Keratinocyte (primary cell): ENCODE measurements at regions not wholly inside any gene's neighbourhood (a gene's known extent, or its start where the extent isn't known, plus 50 kb on each side); places are given as distances from the start of the nearest gene placed in this dataset.

ENCODE experiments used
- CTCF ChIP-seq, 3 experiments: IDR thresholded peaks in 1 of 3; conservative IDR thresholded peaks in 1 of 3; optimal IDR thresholded peaks in 1 of 3; 2 replicates in 2 of 3; 3 replicates in 1 of 3; pipeline versions ENCODE3 to v1.5.1; 2011; ENCODE audit warnings: low read length in 3 of 3, mild to moderate bottlenecking in 3 of 3, moderate library complexity in 2 of 3, control low read depth in 1 of 3, inconsistent platforms in 1 of 3; ENCODE audit not compliant: insufficient read depth in 2 of 3; ENCODE audit errors: extremely low read depth in 1 of 3
- EZH2 ChIP-seq: IDR thresholded peaks from one replicate; pipeline ENCODE4 v1.6.1; 2012; ENCODE audit warnings: inconsistent platforms, mild to moderate bottlenecking, low read length, moderate library complexity

- TF ChIP-seq EZH2 (no peak), CTCF (optimal IDR thresholded peaks at IDR 0.05 in 1 of 3, IDR thresholded peaks at IDR 0.05 in 1 of 3, conservative IDR thresholded peaks at IDR 0.05 in 1 of 3; ENCODE audit: extremely low read depth in 1 of 3, insufficient read depth in 2 of 3, low read length in 3 of 3) (no peak)
These were observed 80.5 kb upstream of the MKI67 start for GRCh38 chr10:128206676-128207075.
